Nucleus accumbens (tissue), 56 donors: ENCODE measurements at regions not wholly inside any gene's neighbourhood (a gene's known extent, or its start where the extent isn't known, plus 50 kb on each side); places are given as distances from the start of the nearest gene placed in this dataset.
"Not testable (repeated sequence)": the region's sequence is repeated elsewhere in the genome, so short reads cannot be mapped to it uniquely, and the experiment has no call there.

Experiments used
- DNase-seq, 56 donors: peaks; one replicate each; lab custom pipeline; 2025; lab: John Stamatoyannopoulos, UW

DNA sequence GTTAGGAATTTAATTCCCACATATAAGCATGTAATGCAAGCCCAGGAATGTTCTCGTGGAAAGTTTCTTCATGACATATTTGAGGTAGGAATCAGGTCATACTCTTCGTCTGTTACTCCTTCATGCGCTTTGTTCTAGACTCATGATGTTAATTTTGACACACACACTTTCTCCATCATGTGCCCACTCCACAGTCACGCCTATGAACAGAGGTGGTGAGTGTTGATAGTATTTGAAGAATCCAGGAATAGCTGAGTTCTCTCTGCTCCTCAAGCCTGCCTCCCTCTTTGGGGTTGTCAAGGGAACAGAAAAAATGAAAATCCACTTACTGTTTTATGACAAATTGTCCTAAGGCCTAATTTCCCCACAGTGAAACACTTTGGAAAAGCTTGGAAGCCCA, 117.3 kb upstream of the SERPINE2 start:
- peak in 18 of 56 donors; percentile 1 to 51 (median 18) for DNase-seq

DNA sequence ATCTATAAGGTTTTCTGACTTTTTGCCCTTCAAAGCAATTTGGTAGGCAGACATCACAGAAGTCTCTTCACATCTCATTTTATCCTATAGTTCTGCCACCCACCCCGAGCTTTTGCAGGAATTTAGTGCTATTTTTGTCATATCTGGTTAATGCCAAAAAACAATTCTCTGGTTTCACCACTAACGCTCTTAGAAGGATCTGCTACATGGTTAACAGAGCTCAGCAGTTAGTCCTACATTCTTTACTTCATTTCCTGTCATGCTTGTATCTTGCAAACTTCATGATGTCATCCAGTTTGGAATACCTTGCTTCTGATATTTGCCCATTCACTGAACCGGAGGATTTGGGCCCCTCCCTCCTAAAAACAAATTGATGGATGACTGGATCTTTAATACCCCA, 116.8 kb upstream of the SERPINE2 start:
- DNase-seq, result no peak

DNA sequence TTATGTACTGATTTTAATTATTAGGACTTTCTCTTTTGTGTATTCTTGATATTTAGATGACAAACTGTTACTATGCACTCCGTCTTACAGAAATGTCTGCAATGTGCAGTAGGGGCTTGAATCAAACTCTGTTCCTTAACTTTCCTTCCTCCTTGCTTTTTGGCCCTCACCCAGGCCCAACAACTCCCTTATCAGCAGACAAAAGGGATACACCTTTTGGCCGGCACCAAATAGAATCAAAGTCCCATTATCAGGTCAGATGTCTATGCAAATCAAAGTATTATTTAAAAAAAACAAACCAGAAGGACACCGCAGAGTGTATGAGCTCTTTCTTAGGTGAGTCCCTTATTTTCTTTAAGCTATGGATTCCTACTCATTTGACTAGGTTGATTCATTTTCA, 116.3 kb upstream of the SERPINE2 start:
- no peak for DNase-seq

DNA sequence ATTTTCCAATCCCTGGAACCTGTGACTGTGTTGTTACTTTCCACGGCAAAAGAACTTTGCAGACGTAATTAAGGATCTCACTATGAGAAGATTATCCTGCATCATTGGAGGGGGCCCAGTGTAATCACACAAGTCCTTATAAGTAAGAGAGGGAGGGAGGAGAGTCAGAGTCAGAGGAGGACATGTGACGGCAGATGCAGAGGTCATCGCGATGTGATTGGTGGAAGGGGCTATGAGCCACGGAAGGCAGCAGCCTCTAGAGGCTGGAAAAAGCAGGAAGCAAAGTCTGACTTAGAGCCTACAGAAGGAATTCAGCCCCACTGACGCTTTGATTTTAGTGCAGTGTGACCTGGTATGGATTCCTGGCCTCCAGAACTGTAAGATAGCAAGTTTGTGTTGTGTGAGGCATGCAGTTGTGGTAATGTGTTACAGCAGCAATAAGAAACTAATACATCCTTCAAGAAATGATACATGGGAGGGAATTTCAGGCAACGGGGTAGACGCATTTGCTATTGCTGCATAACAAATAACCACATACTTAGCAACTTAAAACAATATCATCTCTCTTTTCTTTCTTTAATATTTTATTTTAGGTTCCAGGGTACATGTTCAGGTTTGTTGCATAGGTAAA, 112.7 kb upstream of the SERPINE2 start:
- DNase-seq, result no peak

DNA sequence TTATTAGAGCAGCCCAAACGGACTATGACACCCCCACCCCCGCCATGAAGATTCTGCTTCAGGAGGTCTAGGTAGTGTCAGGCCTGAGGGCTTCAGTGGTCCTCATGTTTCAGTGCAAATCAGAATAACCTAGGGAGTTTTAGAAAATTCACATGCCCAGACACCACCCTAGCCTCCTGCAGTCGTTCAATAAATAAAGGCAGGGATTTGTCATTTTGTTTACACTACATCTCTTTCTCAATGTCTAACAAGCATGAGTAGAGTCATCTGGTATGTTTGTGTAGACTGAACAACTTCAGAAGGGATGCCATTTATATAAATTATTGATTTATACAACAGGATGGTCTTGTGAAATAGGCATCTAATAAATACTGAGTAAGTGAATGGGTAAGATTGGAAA, 112.1 kb upstream of the SERPINE2 start:
- DNase-seq, result no peak

DNA sequence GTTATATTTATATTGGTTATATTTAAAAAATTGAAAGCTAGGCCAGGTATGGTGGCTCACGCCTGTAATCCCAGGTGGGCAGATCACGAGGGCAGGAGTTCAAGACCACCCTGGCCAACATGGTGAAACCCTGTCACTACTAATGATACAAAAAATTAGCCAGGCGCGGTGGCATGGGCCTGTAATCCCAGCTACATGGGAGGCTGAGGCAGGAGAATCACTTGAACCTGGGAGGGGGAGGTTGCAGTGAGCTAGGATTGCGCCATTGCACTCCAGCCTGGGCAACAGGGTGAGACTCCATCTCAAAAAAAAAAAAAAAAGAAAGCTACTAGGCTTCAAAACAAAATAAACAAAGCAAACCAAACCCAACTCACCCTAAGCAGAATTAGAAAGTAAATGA, 109.0 kb upstream of the SERPINE2 start:
- DNase-seq, result not testable (repeated sequence)

DNA sequence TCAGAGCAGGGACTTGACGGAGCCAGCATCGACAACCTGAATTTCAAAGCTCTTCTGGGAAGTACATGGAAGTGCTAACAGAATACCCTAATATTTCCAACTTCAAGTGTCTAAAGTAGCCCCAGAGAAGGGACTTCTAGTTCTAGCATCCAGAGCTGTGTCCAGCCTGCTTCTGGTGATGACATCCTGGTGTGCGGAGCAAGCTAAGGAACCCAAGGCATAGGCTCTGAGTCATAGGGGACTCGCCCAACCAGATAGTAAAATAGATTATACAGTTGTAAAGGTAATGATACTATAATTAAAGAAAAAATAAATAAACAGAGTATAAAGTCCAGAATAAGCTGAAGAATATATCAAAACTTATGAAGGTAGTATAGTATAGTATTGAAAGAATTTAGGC, 108.1 kb upstream of the SERPINE2 start:
- no peak for DNase-seq

DNA sequence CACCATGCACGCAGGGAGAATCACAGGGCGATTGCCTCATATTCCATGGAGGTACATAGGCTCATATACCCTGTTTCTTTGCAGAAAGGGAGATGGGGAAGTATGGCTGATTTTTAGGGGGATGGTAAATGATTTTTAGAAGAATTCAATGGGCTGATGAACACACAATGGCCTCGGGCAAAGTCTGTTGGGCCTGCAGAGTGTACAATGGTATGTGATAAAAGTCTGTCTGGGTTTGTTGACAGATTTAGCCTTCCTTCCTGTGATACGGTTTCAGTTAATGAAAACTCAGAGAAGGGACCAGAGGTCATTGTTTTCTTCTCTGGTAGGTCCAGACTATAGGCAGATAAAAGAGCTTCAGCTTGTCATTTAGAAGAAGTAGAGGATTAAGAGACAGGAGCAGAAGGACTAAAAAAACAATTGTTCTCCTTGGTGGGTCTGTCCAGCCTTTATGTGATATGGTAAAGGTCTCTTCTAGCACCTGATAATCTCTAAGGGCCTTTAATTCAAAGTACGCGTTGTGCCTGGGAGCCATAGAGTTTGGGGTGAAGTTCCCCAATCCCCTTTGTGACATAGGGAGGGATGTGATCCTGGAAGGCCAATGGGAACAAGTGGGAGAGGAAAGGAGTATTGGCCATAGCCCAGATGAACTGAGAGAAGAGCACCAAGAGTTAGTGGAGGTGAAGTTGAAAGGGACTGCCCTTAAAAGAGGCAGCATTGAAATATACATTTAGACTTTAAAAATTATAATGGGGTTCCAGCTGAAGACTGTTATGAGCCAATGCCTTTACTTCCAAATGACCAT, 107.5 kb upstream of the SERPINE2 start:
- no peak for DNase-seq

DNA sequence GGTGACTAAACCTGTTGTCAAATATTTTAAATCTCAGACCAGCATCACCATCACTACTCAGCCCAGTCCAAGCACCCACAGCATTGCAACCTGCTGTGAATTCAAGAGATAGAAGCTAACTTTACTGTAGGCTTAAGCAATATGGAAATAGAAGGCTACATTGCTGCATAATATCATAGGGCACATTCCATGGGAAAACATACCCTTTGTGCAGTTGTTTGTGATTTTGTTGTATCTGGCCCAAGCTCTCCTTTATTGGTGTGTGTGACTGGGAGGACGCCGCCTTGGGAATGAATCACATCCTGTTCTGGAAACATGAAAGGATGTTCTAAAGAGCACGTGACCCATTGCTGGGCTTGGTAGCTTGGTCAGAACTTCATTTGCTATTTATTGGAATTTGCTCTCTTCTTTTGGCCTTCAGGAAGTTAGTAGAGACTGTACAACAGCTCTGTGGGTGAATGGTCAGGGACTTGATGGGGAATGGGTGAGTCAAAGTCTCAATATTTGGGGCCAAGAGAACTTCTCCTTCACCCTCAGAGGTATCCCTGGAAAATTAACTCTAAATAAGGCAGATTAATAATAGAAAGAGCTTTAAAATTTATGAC, 106.8 kb upstream of the SERPINE2 start:
- no peak for DNase-seq

DNA sequence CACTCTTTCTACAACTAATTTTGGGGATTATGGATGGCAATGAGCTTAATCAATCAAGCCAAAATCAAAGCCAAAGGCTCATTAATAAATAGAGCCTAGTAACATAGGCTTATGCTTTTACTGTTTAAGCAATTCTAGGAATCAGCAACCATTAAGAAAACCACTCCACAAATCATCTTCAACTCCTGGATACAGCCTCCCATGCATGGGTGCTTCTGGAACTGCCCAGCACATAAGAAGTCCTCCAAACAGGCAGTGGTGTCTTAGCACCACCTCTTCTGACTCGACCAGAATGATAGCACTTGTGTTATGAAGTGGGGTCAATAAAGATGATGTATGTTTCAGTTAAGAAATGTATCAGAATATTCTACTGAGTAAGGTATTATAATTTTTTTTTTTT, 104.4 kb upstream of the SERPINE2 start:
- DNase-seq, result no peak

DNA sequence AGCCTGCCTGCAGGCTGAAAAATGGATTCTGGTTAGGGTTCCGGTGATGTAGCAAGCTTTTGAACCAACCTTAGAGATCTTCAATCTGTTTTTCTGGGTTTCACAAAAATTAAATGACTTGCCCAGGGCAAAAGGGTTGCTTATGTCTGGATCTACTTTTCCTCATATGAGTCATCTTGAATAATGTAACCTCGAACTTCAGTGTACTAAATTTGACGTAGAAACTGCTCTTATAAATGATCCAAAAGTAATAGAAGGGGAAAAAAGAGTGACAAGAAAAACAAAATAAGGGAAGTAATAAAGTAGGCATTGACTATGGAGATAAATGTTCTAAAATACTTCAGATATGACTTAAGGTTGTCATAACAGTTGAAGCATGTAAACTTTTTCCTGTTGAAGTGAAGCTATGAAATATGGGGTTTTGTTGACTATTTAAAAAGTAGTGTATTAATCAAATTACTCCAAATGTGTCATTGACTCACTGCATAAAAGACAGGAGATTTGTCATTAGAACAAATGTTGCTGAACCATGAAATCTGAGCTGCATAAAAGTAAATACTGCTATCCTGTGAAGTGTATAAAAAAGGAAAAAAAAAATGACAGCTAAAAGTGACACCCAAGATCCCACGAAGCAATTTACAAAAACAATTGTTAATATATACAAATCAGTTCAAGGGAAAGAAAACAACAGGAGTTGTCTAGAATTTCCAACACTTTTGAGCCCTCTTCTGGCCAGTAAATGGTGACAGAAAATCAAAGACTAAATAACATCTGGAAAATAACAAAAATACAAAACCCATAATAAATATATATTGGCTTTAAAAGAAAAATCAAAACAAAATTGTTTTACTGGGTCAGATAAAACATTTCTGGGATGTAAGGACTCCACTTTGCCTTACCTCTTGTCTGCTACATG, 103.6 kb upstream of the SERPINE2 start:
- no peak for DNase-seq

DNA sequence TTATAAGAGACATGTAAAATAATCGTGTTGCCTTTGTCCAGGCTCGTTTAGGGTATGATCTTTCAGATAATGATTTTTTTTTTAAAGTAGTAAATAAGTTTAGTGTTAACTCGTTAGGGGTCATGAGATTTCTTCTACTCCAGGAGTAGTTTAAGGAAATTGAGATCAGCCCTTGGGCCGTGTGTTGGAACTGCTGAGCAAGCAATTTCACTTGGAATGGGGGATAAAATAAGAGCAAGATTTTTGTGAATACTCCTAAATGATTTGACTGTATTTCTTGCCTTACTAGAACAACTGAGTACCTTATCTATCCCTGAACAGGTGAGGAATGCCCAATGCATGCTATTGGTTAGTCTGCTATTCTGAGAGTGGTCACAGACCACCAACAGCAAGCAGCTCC, 102.2 kb upstream of the SERPINE2 start:
- no peak for DNase-seq

DNA sequence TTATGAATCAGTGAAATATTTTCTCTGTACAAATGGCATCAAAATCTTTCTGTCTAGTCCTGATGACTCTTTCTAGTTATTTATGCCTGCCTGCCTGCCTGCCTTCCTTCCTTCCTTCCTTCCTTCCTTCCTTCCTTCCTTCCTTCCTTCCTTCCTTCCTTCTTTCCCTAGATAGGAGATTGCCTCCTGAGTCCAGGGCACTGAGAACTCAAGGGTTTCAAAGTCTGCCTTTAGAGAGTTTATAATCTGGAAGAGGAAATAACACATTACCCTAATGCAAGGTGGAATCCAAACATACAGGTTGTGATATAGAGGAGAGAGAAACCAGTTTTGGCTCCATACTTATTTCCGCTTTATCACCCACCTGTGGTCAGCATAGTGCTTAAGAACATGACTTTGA, 98.1 kb upstream of the SERPINE2 start:
- DNase-seq, result no peak

DNA sequence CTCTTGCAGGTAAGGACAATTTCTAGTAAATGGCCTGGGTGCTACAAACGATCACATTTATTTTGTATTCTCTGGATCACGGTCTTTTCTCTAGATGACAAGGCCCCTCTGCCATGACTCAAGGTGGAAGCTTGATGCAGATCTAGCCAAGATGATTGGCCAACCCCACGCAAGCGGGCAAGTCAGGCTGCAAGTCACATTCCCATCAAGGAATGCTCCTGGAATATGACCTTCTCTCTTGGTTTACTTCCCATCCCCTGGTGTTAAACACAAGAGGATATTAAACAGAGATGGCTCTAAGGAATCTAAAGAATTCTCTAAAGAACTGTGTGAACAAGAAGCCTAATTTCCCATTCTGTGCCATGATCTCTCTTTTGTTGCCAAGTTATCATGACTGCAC, 97.3 kb upstream of the SERPINE2 start:
- no peak for DNase-seq

DNA sequence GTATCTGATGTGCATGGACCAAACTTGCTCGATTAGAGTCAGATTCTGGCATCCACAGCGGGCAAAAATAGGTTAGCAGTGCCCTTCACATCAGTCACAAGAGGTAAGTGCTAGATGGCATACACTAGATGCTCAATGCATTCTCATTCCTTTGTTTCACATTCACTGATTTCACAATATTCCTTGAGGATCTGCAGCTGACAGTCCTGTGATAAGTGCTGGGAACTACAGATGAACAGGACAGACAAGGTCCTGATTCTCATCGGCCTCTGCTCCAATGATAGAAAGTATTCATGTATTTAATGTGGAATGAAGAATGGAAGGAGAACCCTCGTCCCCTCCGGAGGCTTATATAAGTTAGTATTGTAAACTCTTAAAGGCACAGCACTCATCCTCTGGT, 96.8 kb upstream of the SERPINE2 start:
- no peak for DNase-seq

DNA sequence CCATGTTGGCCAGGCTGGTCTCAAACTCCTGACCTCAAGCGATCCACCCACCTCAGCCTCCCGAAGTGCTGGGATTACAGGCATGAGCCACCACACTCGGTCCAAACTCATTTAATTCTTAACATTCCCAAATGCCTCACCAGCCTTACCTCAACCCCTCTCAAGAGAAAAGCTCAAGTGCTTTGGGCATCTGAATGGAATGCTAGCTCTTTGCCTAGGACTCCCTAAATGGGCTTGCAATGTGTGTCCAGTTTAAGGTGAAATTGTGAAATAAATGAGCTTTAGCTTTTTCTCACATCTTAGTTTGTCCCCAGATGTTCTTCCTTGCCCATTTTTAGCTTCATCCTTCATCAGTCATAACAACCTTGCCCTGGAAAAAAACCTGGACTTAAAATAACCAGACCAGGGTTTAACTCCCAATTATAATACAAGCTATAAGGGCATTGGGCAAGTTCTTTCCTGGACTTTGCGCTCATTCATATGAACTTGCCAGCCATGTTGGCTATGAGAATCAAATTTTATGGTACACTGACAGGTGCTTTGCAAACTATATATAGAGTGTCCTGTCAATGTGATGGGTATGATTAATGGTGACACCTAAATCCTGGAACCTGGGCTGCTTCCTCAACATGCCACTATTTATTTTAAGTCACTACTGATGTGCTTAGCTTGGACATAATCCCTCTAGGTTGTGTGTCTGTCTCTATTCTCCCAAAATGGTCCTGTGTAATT, 95.1 kb upstream of the SERPINE2 start:
- no peak for DNase-seq

DNA sequence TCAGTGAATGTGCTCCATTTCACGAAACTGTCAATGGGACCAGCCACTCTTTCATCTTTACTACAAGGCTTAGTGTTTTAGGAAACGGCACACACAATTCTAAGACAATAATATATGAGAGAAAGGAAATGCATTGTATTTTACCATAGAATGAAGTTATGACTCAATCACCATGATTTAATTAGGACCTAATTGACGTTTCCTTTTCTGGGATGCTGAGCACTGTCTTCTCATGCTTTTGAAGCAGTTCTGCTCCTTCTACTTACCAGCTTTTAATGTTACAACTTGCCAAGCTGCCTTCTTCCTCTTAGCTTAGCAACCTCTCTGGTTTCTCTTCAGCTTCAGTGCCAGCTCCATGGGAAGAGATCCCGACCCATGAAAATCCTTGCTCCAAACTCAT, 94.3 kb upstream of the SERPINE2 start:
- DNase-seq, result no peak

DNA sequence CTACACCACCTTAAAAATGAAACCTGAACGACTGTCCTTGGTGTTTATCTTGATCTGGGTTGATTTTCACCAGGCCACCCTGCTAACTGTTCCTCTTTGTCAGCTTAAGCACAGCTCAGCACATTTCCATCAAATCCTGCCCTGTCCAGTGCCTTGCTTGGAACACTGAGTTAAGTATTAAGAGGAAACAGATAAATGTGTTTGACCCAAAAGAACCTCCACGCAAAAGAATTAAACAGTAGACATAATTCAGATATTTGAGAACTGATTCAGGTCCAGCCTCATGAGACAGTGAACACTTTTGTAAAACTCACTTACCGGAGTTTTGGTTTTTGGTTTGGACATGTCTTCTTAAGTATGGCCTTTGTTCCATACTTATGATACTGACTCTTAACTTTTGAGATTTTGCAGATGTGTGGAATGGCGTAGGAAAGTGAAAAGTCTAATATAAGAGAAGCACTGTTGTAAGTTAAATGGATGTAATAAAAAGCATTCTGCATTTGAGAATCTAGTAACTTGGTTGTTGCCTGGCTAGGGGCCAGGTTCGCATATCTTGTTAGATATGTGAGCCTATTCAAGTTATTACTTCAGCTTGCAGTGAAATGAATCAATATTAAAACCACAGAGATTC, 88.9 kb upstream of the SERPINE2 start:
- no peak for DNase-seq

DNA sequence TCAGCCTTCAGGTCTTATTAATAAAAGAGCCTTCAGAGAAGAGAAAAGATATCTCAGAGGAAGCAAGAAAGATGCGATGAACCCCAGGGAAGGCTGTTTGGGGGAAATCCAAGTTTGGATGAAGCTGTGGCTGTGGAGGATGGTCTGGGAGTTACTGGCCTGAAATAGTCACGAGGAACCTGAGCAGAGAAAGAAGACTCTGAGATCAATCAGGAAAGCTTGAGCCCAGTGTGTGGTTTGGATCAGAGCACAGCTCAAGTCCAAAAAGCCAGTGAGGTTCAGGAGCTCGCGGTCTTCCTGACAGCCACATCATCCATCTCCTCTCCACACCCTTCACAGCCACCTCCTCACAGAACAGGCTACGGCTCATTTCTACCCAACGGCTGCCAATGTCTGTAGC, 87.4 kb upstream of the SERPINE2 start:
- DNase-seq, result no peak

DNA sequence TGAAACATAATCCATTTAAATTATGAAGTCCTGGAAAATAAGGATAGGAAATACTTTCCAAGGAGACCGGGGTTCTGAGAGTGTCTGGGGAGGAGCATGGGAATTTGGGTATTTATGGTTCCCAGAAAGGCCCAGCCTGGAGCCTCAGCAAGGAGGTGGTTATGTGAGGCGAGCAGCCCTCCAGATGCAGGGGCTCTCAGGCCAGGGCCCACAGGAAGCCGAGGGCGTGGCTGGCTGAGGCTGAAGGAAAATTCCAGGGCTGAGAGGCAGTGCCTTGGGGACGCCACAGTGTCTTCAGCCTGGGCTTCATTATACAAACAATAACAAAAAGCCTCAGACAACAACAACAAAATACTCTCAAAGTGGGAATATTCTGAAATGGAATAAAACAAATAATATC, 86.9 kb upstream of the SERPINE2 start:
- DNase-seq, result no peak
